ENCODE measurements at regions not wholly inside any gene's neighbourhood (a gene's known extent, or its start where the extent isn't known, plus 50 kb on each side); places are given as distances from the start of the nearest gene placed in this dataset.

GRCh38 chr16:47980212-47980611, 175.6 kb downstream of the ABCC12 start:
- no peak for DNase-seq (ENCODE audit: low read depth)
- no peak overlapping the region for H3K4me3 ChIP-seq (ENCODE audit: low read depth, low read length)
- TF ChIP-seq CTCF (IDR thresholded peaks at IDR 0.05; ENCODE audit: low read depth, low read length) (no peak), POLR2A (IDR thresholded peaks at IDR 0.05; ENCODE audit: extremely low read depth, insufficient read length) (no peak), MYC (IDR thresholded peaks at IDR 0.05; ENCODE audit: low read depth, low read length) (no peak)
- TF ChIP-seq, protein P1, sequence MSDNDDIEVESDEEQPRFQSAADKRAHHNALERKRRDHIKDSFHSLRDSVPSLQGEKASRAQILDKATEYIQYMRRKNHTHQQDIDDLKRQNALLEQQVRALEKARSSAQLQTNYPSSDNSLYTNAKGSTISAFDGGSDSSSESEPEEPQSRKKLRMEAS (IDR thresholded peaks at IDR 0.05; ENCODE audit: low read depth, low read length) = no peak

- no peak overlapping the region for H3K4me3 ChIP-seq (ENCODE audit: low read depth, low read length)
- TF ChIP-seq POLR2A (IDR thresholded peaks at IDR 0.05; ENCODE audit: extremely low read depth, insufficient read length) = no peak
- TF ChIP-seq, protein P1 (IDR thresholded peaks at IDR 0.05; ENCODE audit: low read depth, low read length) = no peak
- no peak for TF ChIP-seq MYC (IDR thresholded peaks at IDR 0.05; ENCODE audit: low read depth, low read length)
- no peak for TF ChIP-seq CTCF (IDR thresholded peaks at IDR 0.05; ENCODE audit: low read depth, low read length)
- no peak for DNase-seq (ENCODE audit: low read depth)
These were observed 176.1 kb downstream of the ABCC12 start for GRCh38 chr16:47979616-47980182.

GRCh38 chr16:47979164-47979520, 176.7 kb downstream of the ABCC12 start:
- TF ChIP-seq, protein P1 (IDR thresholded peaks at IDR 0.05; ENCODE audit: low read depth, low read length) = no peak
- no peak for TF ChIP-seq CTCF (IDR thresholded peaks at IDR 0.05; ENCODE audit: low read depth, low read length)
- no peak for DNase-seq (ENCODE audit: low read depth)

DNA sequence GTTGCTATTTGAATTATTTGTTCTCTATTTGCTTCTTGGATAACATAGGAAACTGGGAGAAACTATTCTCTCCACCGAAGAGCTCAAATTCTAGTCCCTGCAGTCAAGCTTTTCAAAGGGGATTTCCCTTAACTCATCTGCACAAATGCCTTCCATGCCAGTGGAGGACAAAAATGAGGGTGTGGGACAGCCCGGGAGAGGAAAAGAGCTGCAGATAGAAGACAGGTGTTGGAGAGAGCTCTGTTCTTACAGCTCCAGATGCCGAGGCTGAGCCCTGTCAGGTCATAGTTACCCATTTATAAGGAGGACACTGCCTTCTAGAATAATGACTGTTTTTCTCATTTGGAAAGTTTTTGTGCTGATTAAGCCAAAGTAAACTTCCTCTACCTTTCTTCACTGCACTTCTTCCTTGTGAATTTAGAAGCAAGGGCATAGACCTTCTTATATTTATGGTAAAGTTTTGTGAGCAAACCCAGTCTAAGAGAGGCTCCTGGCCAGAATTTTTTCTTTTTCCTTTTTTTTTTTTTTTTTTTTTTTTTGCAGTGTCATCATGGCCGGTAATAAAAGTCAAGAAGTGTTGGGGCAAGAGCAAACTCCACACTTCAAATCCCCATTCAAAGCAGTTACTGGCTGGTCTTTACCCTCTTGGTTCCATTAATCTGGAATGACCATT, 177.2 kb downstream of the ABCC12 start:
- H3K4me3 ChIP-seq (ENCODE audit: low read depth, low read length) = no peak overlapping the region
- no peak for DNase-seq (ENCODE audit: low read depth)
- no peak for TF ChIP-seq POLR2A (IDR thresholded peaks at IDR 0.05; ENCODE audit: extremely low read depth, insufficient read length)
- TF ChIP-seq MYC (IDR thresholded peaks at IDR 0.05; ENCODE audit: low read depth, low read length) = no peak
- TF ChIP-seq, protein P1 (IDR thresholded peaks at IDR 0.05; ENCODE audit: low read depth, low read length) = no peak
- no peak for TF ChIP-seq CTCF (IDR thresholded peaks at IDR 0.05; ENCODE audit: low read depth, low read length)

More at GRCh38 chr16:47979164-47979520, 176.7 kb downstream of the ABCC12 start:
- H3K4me3 ChIP-seq (ENCODE audit: low read depth, low read length) = no peak overlapping the region

DNA sequence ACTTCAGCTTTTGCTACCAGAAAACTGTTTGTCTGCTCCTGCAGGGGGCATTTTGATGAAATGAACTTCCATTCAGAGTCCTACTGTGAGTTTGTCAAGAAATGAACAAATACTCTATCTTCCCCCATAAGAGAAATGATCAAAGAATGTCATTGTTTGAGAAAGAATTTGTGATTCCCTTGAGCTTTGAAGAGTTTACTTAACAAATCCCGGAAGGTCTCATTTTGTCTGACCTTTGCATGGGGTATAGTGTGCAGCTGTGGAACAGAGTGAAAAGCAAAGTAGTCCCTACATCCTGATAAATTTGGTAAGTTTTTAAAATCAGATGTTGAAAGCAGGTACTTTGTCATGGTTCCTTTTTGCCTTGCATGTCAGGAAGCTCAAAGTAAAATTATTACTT, 178.0 kb downstream of the ABCC12 start:
- no peak for DNase-seq (ENCODE audit: low read depth)
- H3K4me3 ChIP-seq (ENCODE audit: low read depth, low read length) = no peak overlapping the region
- TF ChIP-seq, protein P1 (IDR thresholded peaks at IDR 0.05; ENCODE audit: low read depth, low read length) = no peak
- no peak for TF ChIP-seq CTCF (IDR thresholded peaks at IDR 0.05; ENCODE audit: low read depth, low read length)
- no peak for TF ChIP-seq MYC (IDR thresholded peaks at IDR 0.05; ENCODE audit: low read depth, low read length)
- no peak for TF ChIP-seq POLR2A (IDR thresholded peaks at IDR 0.05; ENCODE audit: extremely low read depth, insufficient read length)
